Effector CD8-positive, alpha-beta T cell (primary cell): ENCODE measurements at regions not wholly inside any gene's neighbourhood (a gene's known extent, or its start where the extent isn't known, plus 50 kb on each side); places are given as distances from the start of the nearest gene placed in this dataset.
"Not testable (repeated sequence)": the region's sequence is repeated elsewhere in the genome, so short reads cannot be mapped to it uniquely, and the experiment has no call there.

ENCODE experiments used
- DNase-seq: peaks from one replicate; lab custom pipeline; 2025; lab: John Stamatoyannopoulos, UW

DNA sequence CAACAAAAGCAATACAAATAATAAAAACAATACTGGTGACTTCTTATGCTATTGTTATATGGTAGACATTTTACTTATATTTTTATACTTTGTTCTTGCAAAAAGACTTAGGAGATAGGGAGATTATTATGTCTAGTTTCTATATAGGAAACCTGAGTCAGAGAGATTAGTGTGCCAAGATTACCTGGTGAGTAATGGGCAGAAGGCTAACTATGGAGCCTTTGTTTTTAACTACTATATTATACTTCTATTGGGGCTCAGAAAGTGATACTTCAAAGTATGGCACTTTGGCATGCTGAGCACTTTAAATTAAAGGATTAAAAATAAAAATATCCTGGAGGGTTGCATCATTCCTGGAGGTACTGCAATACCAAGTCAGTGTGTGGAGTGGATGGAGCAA, 117.5 kb upstream of the CLINT1 start:
- no peak for DNase-seq

DNA sequence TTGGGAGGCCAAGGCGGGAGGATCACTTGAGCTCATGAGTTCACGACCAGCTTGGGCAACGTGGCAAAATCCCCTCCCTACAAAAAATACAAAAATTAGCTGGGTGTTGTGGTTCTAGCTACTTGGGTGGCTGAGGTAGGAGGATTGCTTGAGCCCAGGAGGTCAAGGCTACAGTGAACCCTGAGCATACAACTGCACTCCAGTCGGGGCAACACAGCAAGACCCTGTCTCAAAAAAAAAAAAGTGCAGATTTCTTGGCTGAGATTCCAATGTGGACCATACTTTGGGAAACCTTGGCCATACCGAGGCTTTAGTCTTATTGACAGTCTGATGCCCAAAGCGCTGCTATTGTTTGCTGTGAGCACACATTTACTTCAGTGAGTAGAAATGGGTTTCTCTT, 113.6 kb upstream of the CLINT1 start:
- DNase-seq = no peak

DNA sequence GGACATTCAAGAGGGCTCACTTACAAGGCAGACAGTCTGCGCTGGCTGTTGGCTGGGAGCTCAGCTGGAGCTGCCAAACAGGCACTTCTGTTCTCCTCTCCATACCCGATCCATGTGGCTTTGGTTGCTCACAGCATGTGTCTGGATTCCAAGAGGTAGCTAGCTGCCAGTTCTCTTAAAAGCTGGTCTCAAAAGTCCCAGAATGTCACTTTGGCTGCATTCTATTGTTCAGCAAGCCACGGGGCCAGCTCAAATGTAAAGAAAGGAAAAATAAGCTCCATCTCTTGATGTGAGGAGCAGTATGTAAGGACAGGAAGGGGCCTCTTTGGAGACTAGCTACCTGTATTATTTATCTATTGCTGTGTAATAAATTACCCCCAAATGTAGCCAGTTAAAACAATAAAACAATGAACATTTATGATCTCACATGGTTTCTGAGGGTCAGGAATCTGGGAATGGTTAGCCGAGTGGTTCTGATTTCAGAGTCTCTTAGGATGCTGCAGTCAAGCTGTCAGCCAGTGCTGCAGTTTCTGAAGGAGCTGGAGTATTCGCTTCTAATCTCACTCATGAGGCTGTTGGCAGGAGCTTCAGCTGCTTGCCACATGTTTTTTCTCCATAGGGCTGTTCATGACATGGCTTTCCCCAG, 112.7 kb upstream of the CLINT1 start:
- DNase-seq = no peak

DNA sequence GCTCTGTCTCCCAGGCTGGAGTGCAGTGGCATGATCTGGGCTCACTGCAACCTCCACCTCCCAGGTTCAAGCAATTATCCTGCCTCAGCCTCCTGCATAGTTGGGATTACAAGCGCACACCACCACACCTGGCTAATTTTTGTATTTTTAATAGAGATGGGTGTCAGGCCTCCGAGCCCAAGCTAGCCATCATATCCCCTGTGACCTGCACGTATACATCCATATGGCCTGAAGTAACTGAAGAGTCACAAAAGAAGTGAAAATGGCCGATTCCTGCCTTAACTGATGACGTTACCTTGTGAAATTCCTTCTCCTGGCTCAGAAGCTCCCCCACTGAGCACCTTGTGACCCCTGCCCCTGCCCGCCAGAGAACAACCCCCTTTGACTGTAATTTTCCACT, 109.6 kb upstream of the CLINT1 start:
- not testable (repeated sequence) for DNase-seq

DNA sequence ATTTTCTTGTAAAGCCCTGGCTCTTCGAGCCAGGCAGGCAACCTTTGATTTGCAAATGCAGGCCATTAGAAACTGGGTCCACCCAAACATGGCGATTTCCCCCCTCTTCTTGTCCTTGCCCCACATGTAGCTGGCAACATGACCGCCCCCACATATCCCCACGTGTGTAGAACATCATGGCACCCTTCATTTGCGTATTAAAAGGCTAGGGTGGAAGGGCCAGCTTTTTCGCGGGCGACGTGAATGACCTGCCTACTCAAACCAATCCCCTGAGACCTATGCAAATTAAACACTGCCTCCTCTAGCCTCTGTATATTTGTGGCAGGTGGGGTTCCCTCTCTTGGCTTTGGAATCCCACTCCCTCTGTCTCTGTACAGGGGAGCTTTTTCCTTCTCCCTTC, 107.0 kb upstream of the CLINT1 start:
- no peak for DNase-seq

DNA sequence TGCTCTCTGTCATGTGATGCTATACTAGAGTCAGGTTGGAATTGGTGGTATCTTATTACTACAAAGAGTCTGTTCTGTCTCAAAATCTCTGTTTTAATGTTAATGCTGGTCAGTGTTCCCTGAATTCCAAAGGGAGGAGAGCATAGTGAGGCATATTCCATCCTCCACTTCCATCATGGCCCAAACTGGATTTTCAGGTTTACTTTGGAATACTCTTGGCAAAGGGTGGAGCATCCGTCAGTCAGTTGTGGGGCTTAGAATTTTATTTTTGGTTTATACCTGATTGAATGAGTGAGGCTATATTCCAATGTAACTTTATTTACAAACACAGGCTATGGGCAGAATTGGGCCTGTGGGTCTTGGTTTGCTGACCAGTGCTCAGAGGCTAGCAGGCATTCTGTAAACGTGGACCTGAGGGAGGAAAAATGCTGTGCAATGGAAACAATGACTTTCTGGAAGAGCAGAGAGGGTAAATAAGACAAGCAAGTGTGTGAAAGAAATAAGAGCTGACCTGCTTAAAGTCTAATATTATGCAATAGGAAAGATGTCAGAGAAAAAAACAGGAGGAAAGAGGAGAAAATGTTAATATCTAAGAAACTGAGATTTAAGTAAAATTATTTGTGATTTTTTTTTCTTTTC, 106.2 kb upstream of the CLINT1 start:
- no peak for DNase-seq

DNA sequence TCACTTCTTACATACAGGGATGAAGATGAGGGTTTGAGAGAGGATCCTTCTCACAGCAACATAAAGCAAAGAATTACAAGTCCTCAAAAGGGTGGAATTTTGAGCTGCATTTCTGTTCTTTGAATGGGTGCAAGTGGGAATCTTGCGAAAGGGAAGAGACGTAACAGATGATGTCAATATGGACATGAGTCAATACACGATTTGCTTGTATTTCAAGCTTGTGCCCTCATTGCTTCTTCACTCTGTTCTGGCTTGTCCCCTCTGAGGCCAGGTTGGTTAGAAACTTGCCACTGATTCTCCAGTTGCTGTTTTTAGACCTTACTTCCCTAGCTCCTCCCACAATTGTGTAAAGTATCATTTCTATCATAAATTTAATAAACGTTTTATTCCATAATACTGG, 104.8 kb upstream of the CLINT1 start:
- no peak for DNase-seq

DNA sequence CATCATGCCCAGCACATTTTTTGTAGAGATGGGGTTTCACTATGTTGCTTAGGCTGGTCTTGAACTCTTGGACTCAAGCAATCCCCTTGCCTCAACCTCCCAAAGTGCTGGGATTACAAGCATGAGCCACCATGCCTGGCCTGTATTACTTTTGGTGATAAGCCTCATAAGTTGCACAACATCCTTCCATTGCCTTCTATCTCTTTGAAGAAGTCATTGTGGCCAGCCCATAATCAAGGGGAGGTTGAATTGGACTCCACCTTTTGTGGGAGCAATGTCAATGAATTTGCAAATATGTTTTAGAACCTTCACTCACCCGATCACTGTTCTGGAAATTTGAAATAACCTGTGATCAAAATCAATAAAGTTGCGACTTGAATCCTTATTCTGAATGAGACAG, 104.3 kb upstream of the CLINT1 start:
- DNase-seq = no peak

DNA sequence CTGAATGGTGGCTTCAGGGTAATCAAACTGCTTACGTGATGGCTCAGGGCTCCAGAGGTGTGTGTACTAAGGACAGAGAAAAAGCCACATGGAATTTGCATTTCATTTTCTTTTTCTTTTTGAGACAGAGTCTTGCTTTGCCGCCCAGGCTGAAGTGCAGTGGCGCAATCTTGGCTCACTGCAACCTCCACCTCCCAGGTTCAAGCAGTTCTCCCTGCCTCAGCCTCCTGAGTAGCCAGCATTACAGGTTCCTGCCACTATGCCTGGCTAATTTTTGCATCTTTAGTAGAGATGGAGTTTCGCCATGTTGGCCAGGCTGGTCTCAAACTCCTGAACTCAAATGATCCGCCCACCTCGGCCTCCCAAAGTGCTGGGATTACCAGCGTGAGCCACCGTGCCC, 103.7 kb upstream of the CLINT1 start:
- DNase-seq = not testable (repeated sequence)

DNA sequence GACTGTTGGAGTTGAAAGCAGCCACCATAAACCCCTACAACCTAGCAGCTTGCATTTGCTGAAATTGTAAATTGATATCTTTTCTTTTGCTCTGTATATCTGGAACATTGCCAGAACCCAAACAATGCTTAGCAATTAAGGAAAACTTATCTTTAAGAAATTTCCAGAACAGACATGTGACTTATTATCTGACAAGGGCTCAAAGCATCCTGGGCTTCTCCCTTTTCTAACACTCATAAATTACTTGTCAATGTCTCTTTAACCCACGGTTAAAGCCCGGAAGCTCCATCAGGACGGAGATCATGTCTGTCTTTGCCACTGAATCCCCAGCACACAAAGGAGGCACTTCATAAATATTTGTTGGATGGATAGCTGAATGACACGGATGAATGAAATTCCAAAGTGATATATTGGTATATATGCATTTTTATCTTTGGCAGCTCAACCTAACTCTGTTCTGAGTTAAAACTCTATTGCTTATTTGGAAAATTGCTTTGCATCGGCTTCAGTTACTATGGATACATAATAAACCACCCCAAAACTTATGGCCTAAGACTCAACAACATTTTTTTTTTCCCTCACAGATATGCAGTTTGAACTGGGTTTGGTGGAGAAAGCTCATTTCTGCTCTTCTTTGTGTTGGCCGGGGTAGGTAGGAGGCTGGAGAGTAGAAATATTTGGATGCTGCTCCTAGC, 103.1 kb upstream of the CLINT1 start:
- DNase-seq = no peak

DNA sequence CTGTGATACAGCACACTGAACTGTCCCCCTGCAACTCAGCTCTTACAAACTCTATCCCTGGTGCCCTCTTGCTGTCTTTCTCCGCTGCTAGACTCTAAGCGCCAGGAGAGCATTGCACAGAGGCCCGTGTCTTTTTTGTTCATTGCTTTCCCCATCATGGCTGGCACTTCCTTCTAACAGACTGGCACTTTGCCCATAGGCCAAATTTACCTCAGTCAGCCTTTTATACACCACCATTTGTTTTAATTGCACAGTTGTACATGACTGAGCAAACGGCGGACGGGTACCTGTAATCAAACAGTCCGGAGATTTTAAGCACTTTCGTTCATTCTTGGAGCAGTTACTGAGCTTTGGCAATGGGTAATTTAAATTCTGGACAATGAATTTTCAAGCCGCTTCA, 102.2 kb upstream of the CLINT1 start:
- no peak for DNase-seq

DNA sequence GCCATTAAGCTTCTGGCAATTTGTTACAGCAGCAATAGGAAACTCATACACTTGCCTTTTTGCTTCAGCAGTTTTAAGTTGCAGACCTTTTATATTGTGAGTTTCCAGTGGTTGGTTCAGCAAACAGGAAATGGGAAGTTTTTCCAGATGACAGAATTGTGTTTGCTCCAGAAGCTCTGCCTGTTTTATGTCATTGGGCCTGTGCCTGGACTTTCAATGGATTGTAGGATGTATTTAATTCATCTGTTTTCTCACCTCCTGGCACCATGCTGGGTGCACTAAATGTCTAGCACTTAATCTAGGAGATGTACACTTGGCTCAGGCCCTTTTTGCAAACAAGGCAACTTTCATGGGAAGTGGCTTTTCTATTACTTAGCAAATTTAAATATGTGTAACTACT, 100.4 kb upstream of the CLINT1 start:
- DNase-seq = no peak

DNA sequence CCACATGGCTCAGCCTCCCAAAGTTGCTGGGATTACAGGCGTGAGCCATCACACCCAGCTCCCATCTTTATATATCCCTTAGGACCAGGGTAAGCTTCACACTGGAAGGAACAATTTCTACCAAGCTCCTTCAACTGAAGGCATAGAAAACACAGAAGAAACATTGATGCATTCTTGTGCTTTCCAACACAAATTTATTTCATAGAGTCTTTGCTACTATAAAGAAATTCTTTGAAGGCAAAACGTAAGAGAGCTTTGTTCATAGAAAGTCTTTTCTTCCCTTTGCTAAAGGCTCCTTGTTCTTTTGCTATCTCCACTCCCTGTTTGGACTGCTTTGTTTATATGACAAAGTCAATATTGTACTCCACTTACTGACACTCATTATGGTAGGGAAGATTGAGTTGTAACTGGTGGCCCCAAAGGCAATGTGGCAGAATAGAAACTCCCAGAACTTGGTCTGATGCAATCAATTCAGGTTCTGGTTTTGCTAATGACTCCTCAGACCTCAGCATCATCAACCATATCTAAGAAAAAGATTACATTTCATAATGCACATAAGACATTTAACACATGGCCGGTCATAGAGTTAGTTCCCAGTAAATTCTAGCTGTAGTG, 97.4 kb upstream of the CLINT1 start:
- no peak for DNase-seq

DNA sequence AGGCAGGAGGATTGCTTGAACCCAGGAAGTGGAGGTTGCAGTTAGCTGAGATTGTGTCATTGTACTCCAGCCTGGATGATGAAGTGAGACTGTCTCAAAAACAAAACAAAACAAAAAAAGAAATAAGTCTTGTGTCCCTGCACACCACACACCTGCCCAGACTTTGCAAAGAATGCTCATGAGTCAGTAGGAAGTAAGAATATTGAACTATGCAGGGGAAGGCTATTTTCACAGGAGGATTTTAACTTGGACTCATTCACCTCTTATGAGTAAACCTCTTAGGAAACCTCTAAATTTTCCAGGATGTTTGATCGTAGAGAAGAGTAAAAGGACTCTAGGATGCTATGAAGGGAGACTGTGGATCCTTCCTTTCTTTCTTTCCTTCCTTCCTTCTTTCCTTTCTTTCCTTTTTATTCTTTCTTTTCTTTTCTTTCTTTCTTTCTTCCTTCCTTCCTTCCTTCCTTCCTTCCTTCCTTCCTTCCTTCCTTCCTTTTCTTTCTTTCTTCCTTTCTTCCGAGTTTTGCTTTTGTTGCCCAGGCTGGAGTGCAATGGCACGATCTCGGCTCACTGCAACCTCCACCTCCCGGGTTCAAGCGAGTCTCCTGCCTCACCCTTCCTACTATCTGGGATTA, 96.7 kb upstream of the CLINT1 start:
- DNase-seq = no peak

DNA sequence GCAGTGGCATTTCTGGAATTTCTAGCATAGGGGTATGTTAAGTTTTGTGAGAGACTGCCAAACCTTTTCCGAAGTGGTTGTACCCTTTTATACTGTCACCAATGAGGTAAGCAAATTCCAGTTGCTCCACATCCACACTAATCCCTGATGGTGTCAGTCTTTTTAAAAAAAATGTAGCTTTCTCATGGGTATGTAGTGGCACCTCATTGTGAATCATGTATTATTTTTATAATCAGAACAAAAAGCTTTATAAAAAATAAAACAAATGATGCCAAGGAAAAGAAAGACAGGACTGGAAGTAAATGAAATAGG, 93.4 kb upstream of the CLINT1 start:
- DNase-seq = no peak

DNA sequence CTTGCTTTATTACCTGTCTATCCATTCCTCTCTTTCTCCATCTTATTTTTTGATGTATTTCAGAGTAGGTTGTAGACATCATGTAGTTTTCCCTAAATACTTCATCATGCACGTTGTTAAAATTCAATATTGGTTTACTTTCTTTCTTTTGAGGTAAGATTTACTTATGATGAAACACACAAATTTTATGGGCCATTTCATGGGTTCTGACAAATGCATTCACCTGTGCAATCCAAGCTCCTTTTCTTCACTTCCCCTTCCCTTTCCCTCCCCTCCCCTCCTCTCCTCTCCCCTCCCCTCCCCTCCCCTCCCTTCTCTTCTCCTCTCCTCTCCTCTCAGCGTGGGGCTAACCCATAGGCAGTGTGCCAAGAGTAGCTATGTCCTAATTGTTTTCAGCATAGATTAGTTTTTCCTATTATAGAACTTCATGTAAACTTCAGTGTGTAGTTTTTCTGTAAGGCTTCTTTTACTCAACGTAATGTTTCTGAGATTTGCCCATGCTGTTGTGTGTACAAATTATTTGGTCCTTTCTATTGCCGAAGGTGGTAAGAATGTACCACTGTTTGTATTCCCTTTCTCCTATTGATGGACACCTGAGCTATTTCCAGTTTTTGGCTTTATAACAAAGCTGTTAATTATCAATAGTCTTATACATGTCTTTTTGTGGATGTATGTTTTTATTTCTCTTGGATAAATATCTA, 92.9 kb upstream of the CLINT1 start:
- DNase-seq = no peak

DNA sequence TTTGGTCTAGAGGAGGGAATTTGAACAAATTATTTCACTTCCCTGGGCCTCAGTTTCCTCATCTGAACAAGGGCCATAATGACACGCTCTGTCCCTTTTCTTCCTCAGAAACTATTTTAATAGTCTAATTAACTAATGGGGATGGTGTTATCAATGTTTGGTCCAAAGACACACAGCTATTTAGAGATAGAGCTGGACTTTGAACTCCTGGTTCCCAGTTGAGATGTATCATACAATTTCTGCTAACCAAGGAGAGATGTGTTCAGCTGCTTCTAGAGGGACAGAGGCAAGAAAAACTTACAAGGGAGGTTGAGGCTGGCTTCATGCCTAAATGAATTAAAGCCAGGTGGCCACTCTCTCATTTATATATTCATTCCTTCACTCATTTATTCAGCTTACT, 90.6 kb upstream of the CLINT1 start:
- no peak for DNase-seq

DNA sequence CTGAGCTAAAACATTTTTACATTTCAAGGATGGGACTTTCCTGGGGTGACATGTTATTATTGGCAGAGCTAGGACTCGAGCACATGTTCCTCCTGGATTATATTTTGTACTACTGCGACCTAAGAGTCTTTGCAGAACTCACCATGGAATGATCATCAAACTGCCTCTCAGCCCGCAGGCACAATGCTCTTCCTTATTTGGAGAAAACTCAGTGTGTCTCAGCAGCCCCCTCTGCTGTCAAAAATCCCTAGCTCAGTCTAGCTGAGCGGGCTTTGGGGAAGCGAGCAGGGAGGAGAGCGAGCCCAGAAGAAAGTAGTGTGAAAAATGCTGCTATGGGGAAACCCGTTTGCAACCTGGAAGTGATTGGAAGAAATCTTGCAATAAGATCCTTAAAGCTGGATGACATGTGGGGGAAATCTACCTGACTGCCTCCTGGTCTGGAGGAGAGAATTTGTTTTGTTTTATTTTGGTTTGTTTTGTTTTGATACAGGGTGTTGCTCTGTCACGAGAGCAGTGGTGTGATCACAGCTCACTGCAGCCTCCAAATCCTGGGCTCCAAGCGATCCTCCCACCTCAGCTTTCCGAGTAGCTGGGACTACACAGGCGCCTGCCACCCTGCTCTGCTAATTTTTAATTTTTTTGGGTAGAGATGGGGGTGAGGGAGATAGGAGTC, 89.9 kb upstream of the CLINT1 start:
- peak; percentile 63 for DNase-seq

DNA sequence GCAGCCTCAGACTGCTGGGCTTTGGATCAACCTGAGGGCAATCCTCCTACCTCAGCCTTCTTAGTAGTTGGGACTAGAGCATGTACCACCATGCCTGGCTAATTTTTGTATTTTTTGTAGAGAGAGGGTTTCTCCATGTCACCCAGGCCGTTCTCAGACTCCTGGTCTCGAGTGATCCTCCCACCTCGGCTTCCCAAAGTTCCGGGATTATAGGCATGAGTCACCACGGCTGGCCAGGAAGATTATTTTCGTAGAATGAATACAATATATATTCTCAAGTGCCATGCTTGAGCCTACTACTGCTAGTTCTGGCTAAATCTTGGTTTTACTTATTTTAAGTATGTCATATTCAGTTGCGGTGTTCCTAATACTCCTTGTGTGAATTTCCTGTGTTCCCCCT, 88.2 kb upstream of the CLINT1 start:
- no peak for DNase-seq

DNA sequence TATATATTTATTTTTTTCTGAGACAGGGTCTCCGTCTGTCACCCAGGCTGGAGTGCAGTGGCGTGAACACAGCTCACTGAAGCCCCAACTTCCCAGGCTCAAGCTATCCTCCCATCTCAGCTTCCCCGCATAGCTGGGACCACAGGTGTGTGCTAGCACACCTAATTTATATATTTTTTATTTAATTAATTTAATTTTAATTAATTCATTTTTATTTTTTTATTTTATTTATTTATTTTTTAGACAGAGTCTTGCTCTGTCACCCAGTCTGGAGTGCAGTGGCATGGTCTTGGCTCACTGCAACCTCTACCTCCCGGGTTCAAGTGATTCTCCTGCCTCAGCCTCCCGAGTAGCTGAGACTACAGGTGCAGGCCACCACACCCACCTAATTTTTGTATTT, 86.9 kb upstream of the CLINT1 start:
- DNase-seq = not testable (repeated sequence)

DNA sequence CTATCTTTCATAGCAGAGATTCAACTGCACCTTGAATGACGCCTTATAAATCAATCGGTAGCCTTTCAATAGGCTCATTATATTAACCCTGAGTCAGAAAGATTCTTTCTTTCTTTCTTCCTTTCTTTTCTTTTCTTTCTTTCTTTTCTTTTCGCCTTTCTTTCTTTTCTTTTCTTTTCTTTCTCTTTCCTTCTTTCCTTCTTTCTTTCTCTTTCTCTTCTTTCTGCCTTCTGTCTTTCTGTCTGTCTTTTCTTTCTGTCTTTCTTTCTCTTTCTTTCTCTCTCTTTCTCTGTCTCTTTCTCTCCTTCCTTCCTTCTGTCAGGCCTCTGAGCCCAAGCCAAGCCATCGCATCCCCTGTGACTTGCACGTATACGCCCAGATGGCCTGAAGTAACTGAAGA, 86.0 kb upstream of the CLINT1 start:
- DNase-seq = no peak
